Brain microvascular endothelial cell (primary cell): ENCODE measurements at regions not wholly inside any gene's neighbourhood (a gene's known extent, or its start where the extent isn't known, plus 50 kb on each side); places are given as distances from the start of the nearest gene placed in this dataset.

Experiments
- DNase-seq: peaks from one replicate; pipeline ENCODE4 v3.0.0-alpha.2; 2020
- H3K27ac ChIP-seq: fragments of 250-450 bp; sonication (Bioruptor Pico); 2 replicates; pipeline ENCODE4 v1.5.1; 2020; ENCODE audit warnings: mild to moderate bottlenecking, moderate library complexity
- H3K27me3 ChIP-seq: fragments of 250-450 bp; sonication (Bioruptor Pico); replicated peaks from 2 replicates; pipeline ENCODE4 v1.5.1; 2020; ENCODE audit warnings: mild to moderate bottlenecking
- H3K36me3 ChIP-seq: fragments of 250-450 bp; sonication (Bioruptor Pico); replicated peaks from 2 replicates; pipeline ENCODE4 v1.5.1; 2020; ENCODE audit warnings: mild to moderate bottlenecking
- H3K4me3 ChIP-seq: 2 replicates; pipeline ENCODE4 v1.5.1; 2011; ENCODE audit warnings: low read depth, mild to moderate bottlenecking, control low read depth, low read length, moderate library complexity
- CTCF ChIP-seq: IDR thresholded peaks from 2 replicates; pipeline ENCODE4 v1.5.1; 2011; ENCODE audit warnings: low read depth, mild to moderate bottlenecking, moderate library complexity, low read length, control low read depth, inconsistent platforms; ENCODE audit errors: missing control alignments
- in situ Hi-C: cut with HindIII; loops from 2 replicates; pipeline ENCODE4 v1.10.0; 2017; ENCODE audit warnings: low sequenced_read_pairs, low pct_ligation_motif_present

- in situ Hi-C loops = no loop called here
- DNase-seq = no peak
- no peak overlapping the region for H3K4me3 ChIP-seq
- H3K36me3 ChIP-seq = no peaks in the 10 kb centered on the region
- no peak overlapping the region for H3K27ac ChIP-seq
- H3K27me3 ChIP-seq = no peaks in the 10 kb centered on the region
- TF ChIP-seq CTCF = no peak
These were observed 464.7 kb downstream of the SH2D4B start for GRCh38 chr10:81002382-81002781.

GRCh38 chr10:81007872-81008271 is 470.2 kb downstream of the SH2D4B start:
- TF ChIP-seq CTCF = no peak

GRCh38 chr10:81008726-81009125 is 471.0 kb downstream of the SH2D4B start:
- DNase-seq = no peak
- in situ Hi-C loops = no loop called here
- Histone ChIP-seq H3K27ac (no peak overlapping the region), H3K4me3 (no peak overlapping the region), H3K27me3 (no peaks in the 10 kb centered on the region), H3K36me3 (no peaks in the 10 kb centered on the region)
- no peak for TF ChIP-seq CTCF

More at GRCh38 chr10:81007872-81008271, 470.2 kb downstream of the SH2D4B start:
- Histone ChIP-seq H3K4me3 (no peak overlapping the region), H3K27ac (no peak overlapping the region), H3K27me3 (no peaks in the 10 kb centered on the region), H3K36me3 (no peaks in the 10 kb centered on the region)
- in situ Hi-C loops = no loop called here
- no peak for DNase-seq

- in situ Hi-C loops = no loop called here
- H3K4me3 ChIP-seq = no peak overlapping the region
- H3K27ac ChIP-seq = no peak overlapping the region
- no peak for DNase-seq
- no peak for TF ChIP-seq CTCF
- H3K36me3 ChIP-seq = no peaks in the 10 kb centered on the region
- no peaks in the 10 kb centered on the region for H3K27me3 ChIP-seq
These were observed 471.6 kb downstream of the SH2D4B start for GRCh38 chr10:81009296-81009695.

GRCh38 chr10:81013771-81014170 is 476.1 kb downstream of the SH2D4B start:
- Histone ChIP-seq H3K4me3 (no peak overlapping the region), H3K36me3 (no peaks in the 10 kb centered on the region), H3K27me3 (no peaks in the 10 kb centered on the region), H3K27ac (no peak overlapping the region)
- in situ Hi-C loops = no loop called here
- no peak for DNase-seq
- TF ChIP-seq CTCF = no peak
